ENCODE measurements at regions not wholly inside any gene's neighbourhood (a gene's known extent, or its start where the extent isn't known, plus 50 kb on each side); places are given as distances from the start of the nearest gene placed in this dataset.

DNA sequence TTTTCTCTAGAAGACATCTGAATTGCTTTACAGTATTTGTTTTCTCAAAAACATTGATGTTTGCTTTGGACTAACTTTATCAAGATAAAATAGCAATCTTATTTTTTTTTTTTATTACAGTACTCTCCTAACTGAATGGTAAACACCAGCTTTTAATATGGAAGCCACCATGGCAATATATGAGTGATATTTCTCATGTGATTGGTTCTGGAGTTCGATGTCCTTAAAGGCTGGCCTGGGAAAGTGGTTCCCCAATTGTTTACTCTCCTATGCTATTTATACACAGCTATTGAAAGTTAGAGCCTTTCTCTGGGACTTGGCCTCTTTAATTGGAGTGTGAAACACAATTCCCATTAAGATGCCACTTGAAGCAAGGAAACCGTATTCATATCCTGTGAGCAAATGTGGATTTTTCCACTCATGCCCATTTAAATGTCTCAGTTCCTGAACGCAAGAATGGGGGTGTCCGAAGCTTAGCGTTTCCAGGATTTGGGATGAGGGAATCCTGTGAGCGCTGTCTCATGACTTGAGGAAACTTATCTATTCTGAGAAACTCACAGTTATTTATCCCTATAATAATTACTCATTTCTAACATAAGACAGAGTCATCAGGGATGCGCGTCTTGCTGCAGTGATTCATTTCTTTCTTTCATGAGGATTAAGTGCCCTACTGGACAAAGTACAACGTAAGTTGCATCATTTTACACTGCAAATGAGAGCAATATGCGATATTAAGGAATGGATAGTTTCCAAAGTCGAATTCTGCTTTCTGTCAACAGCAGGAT is 143.3 kb upstream of the PREP start:
- ATAC-seq = no peak
- 75 to 76% (median 75%) methylated on average over 11 of the region's 11 CpGs for WGBS, 3 donors
- intact Hi-C loops (cut with DNase I) = no loop called here
- Histone ChIP-seq H3K9me3 (no peaks in the 10 kb centered on the region), H3K4me3 (no peak overlapping the region), H3K27me3 (ENCODE audit: insufficient read depth in 3 of 3, low read length in 2 of 3) (no peaks in the 10 kb centered on the region), H3K27ac (no peak overlapping the region), H3K36me3 (ENCODE audit: insufficient read depth in 1 of 2, low read depth in 1 of 2) (no peaks in the 10 kb centered on the region), H3K4me1 (no peaks in the 10 kb centered on the region)
- no peak for TF ChIP-seq CTCF (IDR thresholded peaks at IDR 0.05)
- no peak for DNase-seq

DNA sequence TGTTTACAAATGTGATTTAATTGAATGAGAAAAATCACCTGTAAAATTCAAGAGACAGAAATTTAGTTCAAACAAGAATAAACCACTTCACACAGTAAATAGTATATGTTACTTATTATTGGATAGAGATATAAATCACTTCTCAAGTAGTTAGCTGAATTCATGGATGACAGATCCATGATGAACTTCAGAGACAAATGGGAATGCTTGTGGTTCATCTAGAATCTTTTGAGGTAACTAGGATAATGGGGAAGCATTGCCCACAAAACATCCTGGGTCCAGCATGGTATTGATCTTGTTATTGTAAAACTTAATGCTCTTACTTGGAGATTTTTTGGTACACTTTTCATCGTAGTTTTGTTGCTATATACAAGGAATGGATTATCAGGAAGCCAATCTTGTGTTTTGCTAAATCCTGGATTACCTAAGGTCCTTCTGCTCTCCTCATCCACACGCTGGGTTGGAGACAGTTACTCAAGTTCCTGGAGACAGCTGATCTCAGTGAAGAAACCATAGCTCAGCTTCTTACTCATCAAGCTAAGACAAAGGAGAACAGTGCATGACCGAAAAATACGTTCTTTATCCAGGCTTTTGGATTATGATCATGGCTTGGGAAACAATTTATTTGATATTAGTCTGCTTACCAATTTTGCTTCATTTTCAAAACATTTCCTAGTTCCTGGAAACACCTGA is 142.5 kb upstream of the PREP start:
- H3K4me1 ChIP-seq = no peaks in the 10 kb centered on the region
- 78 to 81% (median 80%) methylated on average over 4 of the region's 4 CpGs for WGBS, 3 donors
- no peaks in the 10 kb centered on the region for H3K9me3 ChIP-seq
- no peak for TF ChIP-seq CTCF (IDR thresholded peaks at IDR 0.05)
- H3K36me3 ChIP-seq (ENCODE audit: insufficient read depth in 1 of 2, low read depth in 1 of 2) = no peaks in the 10 kb centered on the region
- ATAC-seq (no peak), DNase-seq (no peak)
- no peak overlapping the region for H3K27ac ChIP-seq
- H3K4me3 ChIP-seq = no peak overlapping the region
- no peaks in the 10 kb centered on the region for H3K27me3 ChIP-seq (ENCODE audit: insufficient read depth in 3 of 3, low read length in 2 of 3)
- intact Hi-C loops (cut with DNase I) = no loop called here

DNA sequence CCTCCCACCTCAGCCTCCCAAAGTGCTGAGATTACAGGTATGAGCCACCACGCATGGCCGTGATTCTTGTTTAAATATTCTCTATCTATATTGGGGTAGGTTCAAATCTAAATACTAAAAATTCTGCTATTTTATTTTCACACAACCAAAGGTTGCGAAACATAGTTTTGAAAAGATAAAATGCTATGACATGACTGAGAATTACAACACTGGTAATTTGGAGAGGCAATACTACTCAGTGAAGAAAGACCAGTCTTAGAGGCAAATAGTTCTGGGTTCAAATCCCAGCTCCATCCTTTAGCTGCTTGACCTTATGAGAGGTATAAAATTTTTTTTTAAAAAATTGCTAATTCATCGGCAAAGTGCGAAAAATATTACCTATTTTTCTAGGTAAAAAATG is 137.0 kb upstream of the PREP start:
- intact Hi-C loops (cut with DNase I) = no loop called here
- Histone ChIP-seq H3K36me3 (ENCODE audit: insufficient read depth in 1 of 2, low read depth in 1 of 2) (no peaks in the 10 kb centered on the region), H3K4me3 (no peak overlapping the region), H3K27ac (no peak overlapping the region), H3K4me1 (no peaks in the 10 kb centered on the region), H3K27me3 (ENCODE audit: insufficient read depth in 3 of 3, low read length in 2 of 3) (no peaks in the 10 kb centered on the region), H3K9me3 (no peaks in the 10 kb centered on the region)
- TF ChIP-seq CTCF (IDR thresholded peaks at IDR 0.05) = no peak
- ATAC-seq = no peak
- DNase-seq = no peak
- WGBS, 3 donors = 93 to 98% (median 97%) methylated on average over 5 of the region's 5 CpGs

DNA sequence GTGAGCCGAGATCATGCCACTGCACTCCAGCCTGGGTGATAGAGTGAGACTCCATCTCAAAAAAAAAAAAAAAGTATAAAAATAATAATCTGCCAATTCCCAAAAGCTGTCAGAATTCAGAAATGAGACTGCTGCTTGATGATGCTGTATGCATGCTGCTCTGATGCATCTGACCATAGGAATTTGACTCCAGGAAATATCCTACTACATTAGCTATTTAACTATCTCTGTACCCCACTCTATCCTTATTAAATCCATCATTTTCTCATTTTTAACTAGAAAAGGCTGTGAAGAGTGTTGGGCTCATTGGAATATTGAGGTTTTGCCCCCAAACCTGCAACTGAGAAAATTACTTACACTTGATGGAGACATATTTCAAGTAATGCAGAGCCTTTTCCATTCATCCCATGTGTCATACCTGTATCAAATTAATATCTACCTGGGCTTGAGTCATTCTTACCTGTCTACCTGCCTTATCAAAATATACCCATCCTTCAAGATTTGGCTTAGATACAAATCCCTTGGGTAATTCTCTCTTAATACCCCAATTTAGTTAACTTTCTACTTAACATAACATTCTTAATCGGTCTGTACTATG is 135.2 kb upstream of the PREP start:
- WGBS, 3 donors = 88 to 94% (median 90%) methylated on average over 2 of the region's 2 CpGs
- H3K9me3 ChIP-seq = no peaks in the 10 kb centered on the region
- intact Hi-C loops (cut with DNase I) = no loop called here
- H3K27me3 ChIP-seq (ENCODE audit: insufficient read depth in 3 of 3, low read length in 2 of 3) = no peaks in the 10 kb centered on the region
- H3K27ac ChIP-seq = no peak overlapping the region
- ATAC-seq (no peak), DNase-seq (no peak)
- H3K4me3 ChIP-seq = no peak overlapping the region
- H3K36me3 ChIP-seq (ENCODE audit: insufficient read depth in 1 of 2, low read depth in 1 of 2) = no peaks in the 10 kb centered on the region
- H3K4me1 ChIP-seq = no peaks in the 10 kb centered on the region
- TF ChIP-seq CTCF (IDR thresholded peaks at IDR 0.05) = no peak

All from psoas muscle (tissue), 7 donors.